Left ventricle myocardium superior (tissue), 1 donor: ENCODE measurements at regions not wholly inside any gene's neighbourhood (a gene's known extent, or its start where the extent isn't known, plus 50 kb on each side); places are given as distances from the start of the nearest gene placed in this dataset.
"Not testable (repeated sequence)": the region's sequence is repeated elsewhere in the genome, so short reads cannot be mapped to it uniquely, and the experiment has no call there.

Experiments used
- ATAC-seq: fragments of 200-7000 bp; cut with Tn5 transposase; one replicate; pipeline ENCODE4 v1.9.1; 2020; ENCODE audit warnings: mild to moderate bottlenecking, moderate library complexity
- DNase-seq: peaks from one replicate; pipeline ENCODE4 v3.0.0-alpha.2; 2020
- intact Hi-C: fragments of 100-400 bp; cut with micrococcal nuclease; formaldehyde crosslinking; loops from one replicate; pipeline ENCODE4 v1.11.0; 2022
- donor health status: DM: no; HTN: yes; CAD: no; lungs with severe emphysema.

- ATAC-seq (no peak), DNase-seq (no peak)
- intact Hi-C loops, result loop anchor here (10.0 kb wide), 1 partner anchor 195 kb away; no protein-coding TSS in a partner anchor
Observed at GRCh38 chr13:49859560-49859959, 67.1 kb upstream of the KPNA3 start.

- ATAC-seq, result peak; percentile 53
- no peak for DNase-seq
- intact Hi-C loops, result loop anchor here (10.0 kb wide), 1 partner anchor 194 kb away; no protein-coding TSS in a partner anchor
Observed at GRCh38 chr13:49858178-49858856, 65.8 kb upstream of the KPNA3 start.

- intact Hi-C loops, result loop anchor here (10.0 kb wide), 1 partner anchor 191 kb away; no protein-coding TSS in a partner anchor
- ATAC-seq (no peak), DNase-seq (no peak)
Observed at GRCh38 chr13:49855930-49856329, 63.4 kb upstream of the KPNA3 start.

- DNase-seq, result no peak
- no peak for ATAC-seq
- intact Hi-C loops, result loop anchor here (10.0 kb wide), 1 partner anchor 189 kb away; no protein-coding TSS in a partner anchor
Observed at GRCh38 chr13:49853535-49853934, 61.1 kb upstream of the KPNA3 start.

- ATAC-seq, DNase-seq: not testable (repeated sequence)
- intact Hi-C loops, result loop anchor here (10.0 kb wide), 1 partner anchor 188 kb away; no protein-coding TSS in a partner anchor
Observed at GRCh38 chr13:49852460-49852859, 60.0 kb upstream of the KPNA3 start.

- intact Hi-C loops, result no loop called here
- ATAC-seq (no peak), DNase-seq (no peak)
Observed at GRCh38 chr13:49844181-49844580, 51.7 kb upstream of the KPNA3 start.
